ENCODE measurements at regions not wholly inside any gene's neighbourhood (a gene's known extent, or its start where the extent isn't known, plus 50 kb on each side); places are given as distances from the start of the nearest gene placed in this dataset.

- intact Hi-C loops (cut with micrococcal nuclease) = no loop called here
- TF ChIP-seq CTCF (IDR thresholded peaks at IDR 0.05; ENCODE audit: borderline replicate concordance) = no peak
- H3K4me3 ChIP-seq = no peak overlapping the region
Observed at GRCh38 chr21:38671773-38672172, 134.0 kb upstream of the ETS2 start.

GRCh38 chr21:38675182-38675824, 130.4 kb upstream of the ETS2 start:
- peaks cover 34% of the 10 kb centered on the region for H3K27me3 ChIP-seq (ENCODE audit: low read depth)
- intact Hi-C loops (cut with micrococcal nuclease) = no loop called here
- no peak for DNase-seq
- H3K36me3 ChIP-seq = no peaks in the 10 kb centered on the region
- H3K27ac ChIP-seq (replicated peaks) = no peak overlapping the region
- no peak overlapping the region for H3K4me3 ChIP-seq
- TF ChIP-seq CTCF (IDR thresholded peaks at IDR 0.05; ENCODE audit: borderline replicate concordance) = no peak
- no peaks in the 10 kb centered on the region for H3K9me3 ChIP-seq (replicated peaks)
- H3K4me1 ChIP-seq = peaks cover 14% of the 10 kb centered on the region

More at GRCh38 chr21:38671773-38672172, 134.0 kb upstream of the ETS2 start:
- peaks cover 32% of the 10 kb centered on the region for H3K27me3 ChIP-seq (ENCODE audit: low read depth)
- no peaks in the 10 kb centered on the region for H3K36me3 ChIP-seq
- no peaks in the 10 kb centered on the region for H3K4me1 ChIP-seq
- no peak overlapping the region for H3K27ac ChIP-seq (replicated peaks)
- DNase-seq = no peak
- H3K9me3 ChIP-seq (replicated peaks) = no peaks in the 10 kb centered on the region

GRCh38 chr21:38678827-38679226, 126.9 kb upstream of the ETS2 start:
- Histone ChIP-seq H3K4me3 (no peak overlapping the region), H3K9me3 (replicated peaks) (no peaks in the 10 kb centered on the region), H3K27ac (replicated peaks) (no peak overlapping the region), H3K4me1 (peaks cover 15% of the 10 kb centered on the region), H3K27me3 (ENCODE audit: low read depth) (peaks cover 36% of the 10 kb centered on the region), H3K36me3 (no peaks in the 10 kb centered on the region)
- intact Hi-C loops (cut with micrococcal nuclease) = no loop called here
- TF ChIP-seq CTCF (IDR thresholded peaks at IDR 0.05; ENCODE audit: borderline replicate concordance) = no peak
- DNase-seq = no peak

- intact Hi-C loops (cut with micrococcal nuclease) = no loop called here
- H3K4me1 ChIP-seq = peaks cover 15% of the 10 kb centered on the region
- TF ChIP-seq CTCF (IDR thresholded peaks at IDR 0.05; ENCODE audit: borderline replicate concordance) = no peak
Observed at GRCh38 chr21:38679534-38679933, 126.2 kb upstream of the ETS2 start.

GRCh38 chr21:38680401-38680800, 125.3 kb upstream of the ETS2 start:
- Histone ChIP-seq H3K4me3 (no peak overlapping the region), H3K4me1 (peaks cover 15% of the 10 kb centered on the region), H3K36me3 (no peaks in the 10 kb centered on the region), H3K9me3 (replicated peaks) (no peaks in the 10 kb centered on the region), H3K27me3 (ENCODE audit: low read depth) (peaks cover 29% of the 10 kb centered on the region), H3K27ac (replicated peaks) (no peak overlapping the region)
- DNase-seq = no peak
- intact Hi-C loops (cut with micrococcal nuclease) = no loop called here
- no peak for TF ChIP-seq CTCF (IDR thresholded peaks at IDR 0.05; ENCODE audit: borderline replicate concordance)

More at GRCh38 chr21:38679534-38679933, 126.2 kb upstream of the ETS2 start:
- Histone ChIP-seq H3K36me3 (no peaks in the 10 kb centered on the region), H3K9me3 (replicated peaks) (no peaks in the 10 kb centered on the region), H3K27ac (replicated peaks) (no peak overlapping the region), H3K4me3 (no peak overlapping the region), H3K27me3 (ENCODE audit: low read depth) (peaks cover 37% of the 10 kb centered on the region)
- DNase-seq = no peak
